ENCODE measurements at regions not wholly inside any gene's neighbourhood (a gene's known extent, or its start where the extent isn't known, plus 50 kb on each side); places are given as distances from the start of the nearest gene placed in this dataset.

DNA sequence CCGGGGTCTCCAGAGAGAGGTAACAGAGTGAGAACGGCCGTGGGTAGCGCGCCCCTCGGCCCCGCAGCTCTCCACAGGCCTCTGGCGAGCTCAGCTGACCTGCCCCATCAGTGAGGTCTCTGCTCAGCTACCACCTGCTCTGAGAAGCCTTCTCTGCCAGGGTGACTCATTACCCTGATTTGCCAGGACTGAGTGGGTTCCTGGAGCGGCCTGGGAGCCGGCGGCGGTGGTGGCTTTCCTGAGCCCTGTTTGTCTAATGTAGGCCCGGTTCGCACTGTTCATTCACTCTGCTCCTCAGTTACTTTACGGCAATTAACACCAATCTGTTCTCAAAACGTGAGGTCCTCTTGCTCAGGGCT, 351.0 kb upstream of the B3GAT1 start:
- TF ChIP-seq, protein P1, sequence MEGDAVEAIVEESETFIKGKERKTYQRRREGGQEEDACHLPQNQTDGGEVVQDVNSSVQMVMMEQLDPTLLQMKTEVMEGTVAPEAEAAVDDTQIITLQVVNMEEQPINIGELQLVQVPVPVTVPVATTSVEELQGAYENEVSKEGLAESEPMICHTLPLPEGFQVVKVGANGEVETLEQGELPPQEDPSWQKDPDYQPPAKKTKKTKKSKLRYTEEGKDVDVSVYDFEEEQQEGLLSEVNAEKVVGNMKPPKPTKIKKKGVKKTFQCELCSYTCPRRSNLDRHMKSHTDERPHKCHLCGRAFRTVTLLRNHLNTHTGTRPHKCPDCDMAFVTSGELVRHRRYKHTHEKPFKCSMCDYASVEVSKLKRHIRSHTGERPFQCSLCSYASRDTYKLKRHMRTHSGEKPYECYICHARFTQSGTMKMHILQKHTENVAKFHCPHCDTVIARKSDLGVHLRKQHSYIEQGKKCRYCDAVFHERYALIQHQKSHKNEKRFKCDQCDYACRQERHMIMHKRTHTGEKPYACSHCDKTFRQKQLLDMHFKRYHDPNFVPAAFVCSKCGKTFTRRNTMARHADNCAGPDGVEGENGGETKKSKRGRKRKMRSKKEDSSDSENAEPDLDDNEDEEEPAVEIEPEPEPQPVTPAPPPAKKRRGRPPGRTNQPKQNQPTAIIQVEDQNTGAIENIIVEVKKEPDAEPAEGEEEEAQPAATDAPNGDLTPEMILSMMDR (IDR thresholded peaks at IDR 0.05) = no peak
- TF ChIP-seq POLR2A (IDR thresholded peaks at IDR 0.05) = no peak

Data from prostate gland (tissue), 2 donors.